Lung (tissue), 11 donors: ENCODE measurements at regions not wholly inside any gene's neighbourhood (a gene's known extent, or its start where the extent isn't known, plus 50 kb on each side); places are given as distances from the start of the nearest gene placed in this dataset.

ENCODE experiments used
- ATAC-seq: fragments of 200-7000 bp; cut with Tn5 transposase; one replicate; pipeline ENCODE4 v1.9.1; 2020; ENCODE audit warnings: moderate number of reproducible peaks; ENCODE audit not compliant: insufficient read depth, low FRiP score
- DNase-seq, 3 donors: peaks; one replicate each; pipeline ENCODE4 v3.0.0-alpha.2; 2013 to 2017
- H3K27ac ChIP-seq, 2 donors: one replicate each; pipeline ENCODE4 v1.5.1; 2013; ENCODE audit warnings: mild to moderate bottlenecking in 2 of 2, moderate library complexity in 2 of 2, control low read depth in 1 of 2, inconsistent platforms in 1 of 2, low read depth in 1 of 2, low read length in 1 of 2
- H3K27me3 ChIP-seq, 3 donors: one replicate each; pipeline ENCODE4 v1.5.1; 2013; ENCODE audit warnings: low read length in 2 of 3; ENCODE audit not compliant: control insufficient read depth in 3 of 3, insufficient read depth in 3 of 3
- H3K36me3 ChIP-seq, 4 donors: one replicate each; pipeline ENCODE4 v1.5.1; 2013; ENCODE audit warnings: low read length in 4 of 4, mild to moderate bottlenecking in 1 of 4, moderate library complexity in 1 of 4; ENCODE audit not compliant: control insufficient read depth in 4 of 4, insufficient read depth in 4 of 4
- H3K4me1 ChIP-seq, 5 donors: one replicate each; pipeline ENCODE4 v1.5.1; 2013; ENCODE audit warnings: low read length in 5 of 5, mild to moderate bottlenecking in 2 of 5, moderate library complexity in 1 of 5; ENCODE audit not compliant: control insufficient read depth in 5 of 5, insufficient read depth in 5 of 5
- H3K4me3 ChIP-seq: one replicate; pipeline ENCODE4 v1.5.1; 2013; ENCODE audit warnings: mild to moderate bottlenecking, control low read depth, moderate library complexity
- H3K9ac ChIP-seq, 2 donors: one replicate each; pipeline ENCODE4 v1.5.1; 2013; ENCODE audit warnings: low read length in 2 of 2, control low read depth in 1 of 2; ENCODE audit not compliant: insufficient read depth in 1 of 2
- H3K9me3 ChIP-seq, 4 donors: one replicate each; pipeline ENCODE4 v1.5.1; 2013; ENCODE audit warnings: low read length in 3 of 4, mild to moderate bottlenecking in 1 of 4, moderate library complexity in 1 of 4; ENCODE audit not compliant: control insufficient read depth in 4 of 4, insufficient read depth in 3 of 4
- CTCF ChIP-seq: IDR thresholded peaks from 2 replicates; pipeline ENCODE4 v1.5.1; 2012; ENCODE audit warnings: mild to moderate bottlenecking; ENCODE audit errors: control extremely low read depth, extremely low read depth
- WGBS, 2 donors: extraction: QIAGEN DNeasy Blood & Tissue Kit; methylation state at CpG; one replicate each; pipeline ENCODE4 v1.1.7; 2013; 5-methylcytosine and 5-hydroxymethylcytosine counted together
- donor health status: control.
- donor health status: control.
- donor health status: Bipolar disorder and iron deficiency.
- donor health status: healthy.
- donor health status: DM: yes; HTN: yes; CAD: no.

- Histone ChIP-seq H3K27me3 (no peaks in the 10 kb centered on the region), H3K4me1 (peaks cover 0 to 9% (median 0%) of the 10 kb centered on the region in 5 donors), H3K4me3 (no peak overlapping the region), H3K36me3 (no peaks in the 10 kb centered on the region), H3K9me3 (peaks cover 0 to 3% (median 0%) of the 10 kb centered on the region in 4 donors), H3K27ac (no peak overlapping the region), H3K9ac (no peak overlapping the region)
- no peak for TF ChIP-seq CTCF
- DNase-seq = peak in 2 of 3 donors; percentile 36 to 47
- 58 to 76% methylated on average over 1 of the region's 1 CpG for WGBS, 2 donors
- ATAC-seq = no peak
These were observed 847.6 kb upstream of the LCORL start for GRCh38 chr4:18869166-18869565.

- ATAC-seq = no peak
- no peak for DNase-seq
These were observed 839.4 kb upstream of the LCORL start for GRCh38 chr4:18860836-18861530.

GRCh38 chr4:18859468-18859867, 837.9 kb upstream of the LCORL start:
- peaks cover 0 to 5% (median 0%) of the 10 kb centered on the region in 5 donors for H3K4me1 ChIP-seq
- no peaks in the 10 kb centered on the region for H3K9me3 ChIP-seq
- DNase-seq = no peak
- no peak overlapping the region for H3K9ac ChIP-seq
- no peak for ATAC-seq
- no peak overlapping the region for H3K4me3 ChIP-seq
- WGBS, 2 donors = 56 to 62% methylated on average over 2 of the region's 2 CpGs
- no peaks in the 10 kb centered on the region for H3K36me3 ChIP-seq
- TF ChIP-seq CTCF = no peak
- no peak overlapping the region for H3K27ac ChIP-seq
- H3K27me3 ChIP-seq = no peaks in the 10 kb centered on the region

More at GRCh38 chr4:18860836-18861530, 839.4 kb upstream of the LCORL start:
- no peaks in the 10 kb centered on the region for H3K27me3 ChIP-seq
- TF ChIP-seq CTCF = no peak
- 82 to 85% methylated on average over 2 of the region's 2 CpGs for WGBS, 2 donors
- no peaks in the 10 kb centered on the region for H3K9me3 ChIP-seq
- no peaks in the 10 kb centered on the region for H3K36me3 ChIP-seq
- no peak overlapping the region for H3K9ac ChIP-seq
- peaks cover 0 to 5% (median 0%) of the 10 kb centered on the region in 5 donors for H3K4me1 ChIP-seq
- no peak overlapping the region for H3K4me3 ChIP-seq
- H3K27ac ChIP-seq = no peak overlapping the region
